ENCODE measurements at regions not wholly inside any gene's neighbourhood (a gene's known extent, or its start where the extent isn't known, plus 50 kb on each side); places are given as distances from the start of the nearest gene placed in this dataset.

DNA sequence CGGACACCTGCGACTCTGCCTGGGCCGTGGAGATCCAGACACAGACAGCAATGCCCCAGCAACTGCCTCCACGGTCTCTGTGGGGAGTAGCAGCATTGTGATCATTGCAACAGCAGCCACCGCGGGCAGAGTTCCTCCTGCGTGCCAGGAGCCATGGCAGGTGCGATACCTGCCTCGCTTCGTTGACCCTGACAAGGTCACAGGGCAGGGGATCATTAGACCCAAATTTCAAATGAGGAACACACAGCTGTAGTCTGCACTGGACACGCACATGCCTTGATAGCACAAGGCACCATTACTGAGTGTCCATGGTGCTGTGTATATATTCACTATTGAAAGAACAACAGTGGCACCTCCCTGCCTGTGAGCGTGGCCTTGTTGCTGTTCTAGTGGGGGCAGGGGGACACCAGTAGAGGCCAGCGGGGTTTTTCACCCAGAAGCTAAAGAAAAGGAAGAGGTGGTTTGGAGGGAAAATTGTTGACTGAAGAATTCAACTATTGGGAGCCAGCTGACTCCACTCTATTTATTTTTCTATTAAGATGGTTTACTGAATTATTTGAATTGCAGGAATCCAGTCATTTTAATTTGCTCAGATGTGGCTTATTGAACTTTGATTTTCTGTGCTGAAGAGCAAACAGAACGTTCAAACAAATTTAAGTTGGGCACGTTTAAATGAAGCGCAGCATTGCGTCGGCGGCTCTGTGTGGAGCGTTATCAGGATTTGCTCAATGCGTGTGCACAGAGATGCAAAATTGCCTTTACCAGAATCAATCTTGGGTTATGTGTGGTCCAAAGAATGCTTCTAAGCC lies 60.2 kb upstream of the RPS6KA2 start:
- Histone ChIP-seq H3K27me3 (no peaks in the 10 kb centered on the region), H3K9me3 (no peaks in the 10 kb centered on the region), H3K4me3 (no peak overlapping the region), H3K27ac (no peak overlapping the region), H3K36me3 (no peaks in the 10 kb centered on the region), H3K4me1 (no peaks in the 10 kb centered on the region)
- TF ChIP-seq POLR2A (IDR thresholded peaks at IDR 0.05), result no peak
- TF ChIP-seq, protein P1, sequence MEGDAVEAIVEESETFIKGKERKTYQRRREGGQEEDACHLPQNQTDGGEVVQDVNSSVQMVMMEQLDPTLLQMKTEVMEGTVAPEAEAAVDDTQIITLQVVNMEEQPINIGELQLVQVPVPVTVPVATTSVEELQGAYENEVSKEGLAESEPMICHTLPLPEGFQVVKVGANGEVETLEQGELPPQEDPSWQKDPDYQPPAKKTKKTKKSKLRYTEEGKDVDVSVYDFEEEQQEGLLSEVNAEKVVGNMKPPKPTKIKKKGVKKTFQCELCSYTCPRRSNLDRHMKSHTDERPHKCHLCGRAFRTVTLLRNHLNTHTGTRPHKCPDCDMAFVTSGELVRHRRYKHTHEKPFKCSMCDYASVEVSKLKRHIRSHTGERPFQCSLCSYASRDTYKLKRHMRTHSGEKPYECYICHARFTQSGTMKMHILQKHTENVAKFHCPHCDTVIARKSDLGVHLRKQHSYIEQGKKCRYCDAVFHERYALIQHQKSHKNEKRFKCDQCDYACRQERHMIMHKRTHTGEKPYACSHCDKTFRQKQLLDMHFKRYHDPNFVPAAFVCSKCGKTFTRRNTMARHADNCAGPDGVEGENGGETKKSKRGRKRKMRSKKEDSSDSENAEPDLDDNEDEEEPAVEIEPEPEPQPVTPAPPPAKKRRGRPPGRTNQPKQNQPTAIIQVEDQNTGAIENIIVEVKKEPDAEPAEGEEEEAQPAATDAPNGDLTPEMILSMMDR (IDR thresholded peaks at IDR 0.05), result no peak
- no peak for DNase-seq

DNA sequence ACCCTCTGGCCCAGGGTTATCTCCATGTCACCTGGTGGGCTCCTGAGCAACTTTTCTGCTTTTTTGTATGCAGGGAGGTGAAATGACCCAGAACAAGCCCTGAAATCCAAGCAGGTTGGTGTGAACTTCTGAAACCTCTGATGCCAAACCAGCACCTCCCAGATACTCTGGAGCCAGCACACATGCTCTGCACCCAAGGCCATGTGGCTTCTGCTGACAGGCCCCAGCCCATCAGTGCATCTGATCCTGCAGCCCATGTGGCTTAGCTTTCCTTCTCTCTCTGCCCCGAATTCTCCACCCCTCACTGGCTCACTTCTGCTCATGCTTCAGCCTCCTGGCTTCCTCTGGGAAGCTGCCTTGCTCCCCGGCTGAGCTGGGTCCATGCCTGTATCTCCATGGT lies 59.3 kb upstream of the RPS6KA2 start:
- H3K4me3 ChIP-seq, result no peak overlapping the region
- no peaks in the 10 kb centered on the region for H3K4me1 ChIP-seq
- DNase-seq, result peak in 1 of 3 donors; percentile 1
- no peak for TF ChIP-seq POLR2A (IDR thresholded peaks at IDR 0.05)
- TF ChIP-seq, protein P1 (IDR thresholded peaks at IDR 0.05), result no peak
- no peak overlapping the region for H3K27ac ChIP-seq
- H3K27me3 ChIP-seq, result no peaks in the 10 kb centered on the region
- H3K36me3 ChIP-seq, result no peaks in the 10 kb centered on the region
- no peaks in the 10 kb centered on the region for H3K9me3 ChIP-seq

DNA sequence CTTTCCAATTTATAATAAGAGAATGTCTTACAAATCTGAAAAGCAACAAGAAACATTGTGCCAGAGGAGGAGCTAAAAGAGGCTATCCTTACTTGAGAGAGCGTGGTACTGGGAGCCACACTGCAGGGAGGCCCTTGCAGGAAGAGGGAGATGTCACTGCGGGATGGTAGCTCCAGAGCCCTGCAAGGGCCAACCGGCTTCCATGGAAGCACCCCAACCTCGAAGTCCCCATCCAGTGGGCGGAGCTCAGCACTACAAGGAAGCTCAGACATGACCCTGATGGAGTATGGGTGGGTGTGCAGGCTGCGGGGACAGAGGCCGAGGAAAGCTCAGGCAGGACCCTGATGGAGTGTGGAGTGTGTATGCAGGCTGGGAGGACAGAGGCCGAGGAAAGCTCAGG lies 57.8 kb upstream of the RPS6KA2 start:
- no peaks in the 10 kb centered on the region for H3K4me1 ChIP-seq
- no peaks in the 10 kb centered on the region for H3K36me3 ChIP-seq
- no peaks in the 10 kb centered on the region for H3K27me3 ChIP-seq
- DNase-seq, result no peak
- TF ChIP-seq, protein P1 (IDR thresholded peaks at IDR 0.05), result no peak
- no peak for TF ChIP-seq POLR2A (IDR thresholded peaks at IDR 0.05)
- no peaks in the 10 kb centered on the region for H3K9me3 ChIP-seq
- no peak overlapping the region for H3K4me3 ChIP-seq
- H3K27ac ChIP-seq, result no peak overlapping the region

DNA sequence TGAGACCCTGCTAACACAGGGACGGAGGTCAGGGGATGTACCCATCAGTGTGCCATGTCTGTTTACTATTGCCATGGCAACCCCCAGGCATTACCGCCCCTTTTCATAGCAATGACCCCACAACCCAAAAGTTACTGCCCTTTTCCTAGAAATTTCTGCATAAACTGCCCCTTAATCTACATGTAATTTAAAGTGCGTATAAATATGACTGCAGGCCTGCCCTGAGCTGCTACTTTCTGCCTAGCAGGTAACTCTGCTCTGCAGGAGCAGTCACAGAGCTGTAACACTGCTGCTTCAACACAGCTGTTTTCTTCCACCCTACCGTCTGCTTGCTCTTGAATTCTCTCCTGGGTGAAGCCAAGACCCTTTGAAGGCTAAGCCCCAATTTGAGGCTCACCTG lies 57.1 kb upstream of the RPS6KA2 start:
- Histone ChIP-seq H3K27me3 (no peaks in the 10 kb centered on the region), H3K4me1 (no peaks in the 10 kb centered on the region), H3K9me3 (no peaks in the 10 kb centered on the region), H3K27ac (no peak overlapping the region), H3K4me3 (no peak overlapping the region), H3K36me3 (no peaks in the 10 kb centered on the region)
- DNase-seq, result no peak
- TF ChIP-seq, protein P1 (IDR thresholded peaks at IDR 0.05), result no peak
- TF ChIP-seq POLR2A (IDR thresholded peaks at IDR 0.05), result no peak

DNA sequence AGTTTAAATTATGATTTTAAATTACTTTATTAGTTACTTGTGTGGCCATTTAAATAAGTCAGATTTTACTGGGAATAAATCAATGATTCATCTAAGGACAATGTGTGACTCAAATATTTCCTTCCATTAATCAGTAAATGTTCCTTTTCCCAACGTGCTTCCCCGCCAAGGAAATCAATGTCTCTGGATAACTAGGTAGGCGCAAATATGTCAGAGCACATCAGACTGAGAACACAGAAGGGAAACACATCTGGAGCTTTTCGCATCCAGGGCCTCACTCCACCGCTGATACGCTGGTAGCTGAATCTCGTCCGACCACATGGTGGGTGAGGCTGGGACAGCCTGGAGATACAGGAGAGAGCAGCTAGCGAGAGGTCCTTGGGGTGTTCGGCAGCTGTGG lies 56.4 kb upstream of the RPS6KA2 start:
- Histone ChIP-seq H3K9me3 (no peaks in the 10 kb centered on the region), H3K27me3 (no peaks in the 10 kb centered on the region), H3K36me3 (no peaks in the 10 kb centered on the region), H3K4me3 (no peak overlapping the region), H3K4me1 (no peaks in the 10 kb centered on the region), H3K27ac (no peak overlapping the region)
- DNase-seq, result peak in 1 of 3 donors; percentile 29
- TF ChIP-seq POLR2A (IDR thresholded peaks at IDR 0.05), result no peak
- TF ChIP-seq, protein P1 (IDR thresholded peaks at IDR 0.05), result no peak
